ENCODE measurements at regions not wholly inside any gene's neighbourhood (a gene's known extent, or its start where the extent isn't known, plus 50 kb on each side); places are given as distances from the start of the nearest gene placed in this dataset.
A peak's percentile ranks its signal among the peaks of the same experiment; 100 is the strongest.
"Not testable (repeated sequence)": the region's sequence is repeated elsewhere in the genome, so short reads cannot be mapped to it uniquely, and the experiment has no call there.

GRCh38 chr10:3401491-3401938, 228.9 kb upstream of the PITRM1 start:
- DNase-seq = no peak

GRCh38 chr10:3400348-3400747, 227.8 kb upstream of the PITRM1 start:
- DNase-seq = no peak

- no peak for DNase-seq
These were observed 227.2 kb upstream of the PITRM1 start for GRCh38 chr10:3399756-3400155.

- no peak for DNase-seq
These were observed 226.5 kb upstream of the PITRM1 start for GRCh38 chr10:3398825-3399646.

- DNase-seq = no peak
These were observed 225.3 kb upstream of the PITRM1 start for GRCh38 chr10:3397846-3398245.

- DNase-seq = no peak
These were observed 224.6 kb upstream of the PITRM1 start for GRCh38 chr10:3397231-3397630.

GRCh38 chr10:3396116-3396515, 223.5 kb upstream of the PITRM1 start:
- no peak for DNase-seq

GRCh38 chr10:3395458-3395861, 222.9 kb upstream of the PITRM1 start:
- DNase-seq = peak; percentile 38

- no peak for DNase-seq
These were observed 222.5 kb upstream of the PITRM1 start for GRCh38 chr10:3395041-3395440.

GRCh38 chr10:3393958-3394357, 221.4 kb upstream of the PITRM1 start:
- DNase-seq = no peak

- DNase-seq = no peak
These were observed 219.1 kb upstream of the PITRM1 start for GRCh38 chr10:3391657-3392056.

GRCh38 chr10:3389130-3389529, 216.5 kb upstream of the PITRM1 start:
- DNase-seq = no peak

- no peak for DNase-seq
These were observed 212.9 kb upstream of the PITRM1 start for GRCh38 chr10:3385487-3385886.

- no peak for DNase-seq
These were observed 209.5 kb upstream of the PITRM1 start for GRCh38 chr10:3382092-3382491.

GRCh38 chr10:3380406-3381050, 207.9 kb upstream of the PITRM1 start:
- DNase-seq = no peak

GRCh38 chr10:3376631-3377030, 204.0 kb upstream of the PITRM1 start:
- DNase-seq = no peak

- DNase-seq = no peak
These were observed 202.9 kb upstream of the PITRM1 start for GRCh38 chr10:3375505-3375904.

GRCh38 chr10:3374914-3375313, 202.3 kb upstream of the PITRM1 start:
- no peak for DNase-seq

GRCh38 chr10:3373374-3374027, 200.9 kb upstream of the PITRM1 start:
- DNase-seq = not testable (repeated sequence)

- no peak for DNase-seq
These were observed 199.7 kb upstream of the PITRM1 start for GRCh38 chr10:3372281-3372680.

- not testable (repeated sequence) for DNase-seq
These were observed 199.0 kb upstream of the PITRM1 start for GRCh38 chr10:3371624-3372023.

- no peak for DNase-seq
These were observed 194.3 kb upstream of the PITRM1 start for GRCh38 chr10:3366735-3367405.

GRCh38 chr10:3366043-3366442, 193.5 kb upstream of the PITRM1 start:
- no peak for DNase-seq
